Endothelial cell of umbilical vein (primary cell): ENCODE measurements at regions not wholly inside any gene's neighbourhood (a gene's known extent, or its start where the extent isn't known, plus 50 kb on each side); places are given as distances from the start of the nearest gene placed in this dataset.

Experiments used
- CTCF ChIP-seq, 2 donors: IDR thresholded peaks; 1 replicate in 1 of 2; 2 replicates in 1 of 2; pipeline ENCODE4 v1.5.1; 2011; ENCODE audit warnings: low read length in 2 of 2, mild to moderate bottlenecking in 2 of 2, moderate library complexity in 2 of 2, control low read depth in 1 of 2, inconsistent platforms in 1 of 2, low read depth in 1 of 2; ENCODE audit not compliant: insufficient read depth in 1 of 2; ENCODE audit errors: extremely low read depth in 1 of 2
- FOS ChIP-seq: IDR thresholded peaks from 2 replicates; pipeline ENCODE4 v1.6.1; 2011; ENCODE audit warnings: mild to moderate bottlenecking, low read length, moderate library complexity, borderline replicate concordance; ENCODE audit not compliant: insufficient read depth
- JUN ChIP-seq: IDR thresholded peaks from 2 replicates; pipeline ENCODE4 v1.6.1; 2011; ENCODE audit warnings: borderline replicate concordance, low read depth; ENCODE audit not compliant: insufficient read length, insufficient read depth
- POLR2A ChIP-seq: IDR thresholded peaks from 2 replicates; pipeline ENCODE4 v1.6.1; 2012; ENCODE audit warnings: low read depth, mild to moderate bottlenecking, control low read depth, low read length
- TF ChIP-seq, protein P1 (sequence below): IDR thresholded peaks from 2 replicates; pipeline ENCODE4 v1.6.1; 2011; ENCODE audit not compliant: insufficient read depth, insufficient read length

- TF ChIP-seq CTCF (IDR thresholded peaks at IDR 0.05; ENCODE audit: extremely low read depth in 1 of 2, insufficient read depth in 1 of 2, low read depth in 1 of 2, low read length in 2 of 2), result no peak
- no peak for TF ChIP-seq POLR2A
- no peak for TF ChIP-seq JUN
- TF ChIP-seq, protein P1, sequence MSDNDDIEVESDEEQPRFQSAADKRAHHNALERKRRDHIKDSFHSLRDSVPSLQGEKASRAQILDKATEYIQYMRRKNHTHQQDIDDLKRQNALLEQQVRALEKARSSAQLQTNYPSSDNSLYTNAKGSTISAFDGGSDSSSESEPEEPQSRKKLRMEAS, result no peak
- TF ChIP-seq FOS, result no peak
Observed at GRCh38 chr13:79779761-79780160, 298.8 kb downstream of the NDFIP2 start.
